Uterus (tissue), 2 donors: ENCODE measurements at regions not wholly inside any gene's neighbourhood (a gene's known extent, or its start where the extent isn't known, plus 50 kb on each side); places are given as distances from the start of the nearest gene placed in this dataset.

Experiments
- POLR2A ChIP-seq, 2 donors: fragments of 450-650 bp; IDR thresholded peaks; one replicate each; pipeline ENCODE4 v1.6.1; 2016; ENCODE audit warnings: antibody characterized with exemption in 2 of 2, mild to moderate bottlenecking in 1 of 2, moderate library complexity in 1 of 2
- TF ChIP-seq, protein P1 (sequence below), 4 experiments: fragments of 200-600 bp in 2 of 4; fragments of 450-650 bp in 2 of 4; sonication (generic) in 2 of 4; IDR thresholded peaks; one replicate each; pipeline ENCODE4 v1.5.1; 2016 to 2019; ENCODE audit warnings: antibody characterized with exemption in 4 of 4, mild to moderate bottlenecking in 2 of 4, moderate library complexity in 1 of 4

DNA sequence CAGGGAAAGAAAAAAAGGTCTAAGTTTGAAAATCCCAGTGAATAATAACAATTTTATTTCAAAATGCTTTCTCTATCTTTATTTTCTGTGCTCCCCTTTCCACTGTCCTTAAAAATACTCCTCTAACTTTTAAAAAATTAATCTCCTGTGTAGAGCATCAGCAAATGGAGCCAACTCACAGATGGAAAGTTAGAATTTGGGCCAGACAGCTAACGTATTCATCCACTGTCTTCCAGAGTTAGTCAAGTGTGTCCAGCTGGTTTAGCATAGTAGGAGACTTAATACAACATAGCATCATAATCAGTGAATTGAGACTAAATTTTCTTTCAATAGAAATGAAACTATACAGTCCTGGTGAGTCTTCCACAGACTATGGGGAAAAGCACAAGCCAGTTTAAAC lies 419.0 kb upstream of the LRRC7 start:
- TF ChIP-seq, protein P1, sequence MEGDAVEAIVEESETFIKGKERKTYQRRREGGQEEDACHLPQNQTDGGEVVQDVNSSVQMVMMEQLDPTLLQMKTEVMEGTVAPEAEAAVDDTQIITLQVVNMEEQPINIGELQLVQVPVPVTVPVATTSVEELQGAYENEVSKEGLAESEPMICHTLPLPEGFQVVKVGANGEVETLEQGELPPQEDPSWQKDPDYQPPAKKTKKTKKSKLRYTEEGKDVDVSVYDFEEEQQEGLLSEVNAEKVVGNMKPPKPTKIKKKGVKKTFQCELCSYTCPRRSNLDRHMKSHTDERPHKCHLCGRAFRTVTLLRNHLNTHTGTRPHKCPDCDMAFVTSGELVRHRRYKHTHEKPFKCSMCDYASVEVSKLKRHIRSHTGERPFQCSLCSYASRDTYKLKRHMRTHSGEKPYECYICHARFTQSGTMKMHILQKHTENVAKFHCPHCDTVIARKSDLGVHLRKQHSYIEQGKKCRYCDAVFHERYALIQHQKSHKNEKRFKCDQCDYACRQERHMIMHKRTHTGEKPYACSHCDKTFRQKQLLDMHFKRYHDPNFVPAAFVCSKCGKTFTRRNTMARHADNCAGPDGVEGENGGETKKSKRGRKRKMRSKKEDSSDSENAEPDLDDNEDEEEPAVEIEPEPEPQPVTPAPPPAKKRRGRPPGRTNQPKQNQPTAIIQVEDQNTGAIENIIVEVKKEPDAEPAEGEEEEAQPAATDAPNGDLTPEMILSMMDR (IDR thresholded peaks at IDR 0.05) = no peak
- TF ChIP-seq POLR2A (IDR thresholded peaks at IDR 0.05) = no peak
